ENCODE measurements at regions not wholly inside any gene's neighbourhood (a gene's known extent, or its start where the extent isn't known, plus 50 kb on each side); places are given as distances from the start of the nearest gene placed in this dataset.

DNA sequence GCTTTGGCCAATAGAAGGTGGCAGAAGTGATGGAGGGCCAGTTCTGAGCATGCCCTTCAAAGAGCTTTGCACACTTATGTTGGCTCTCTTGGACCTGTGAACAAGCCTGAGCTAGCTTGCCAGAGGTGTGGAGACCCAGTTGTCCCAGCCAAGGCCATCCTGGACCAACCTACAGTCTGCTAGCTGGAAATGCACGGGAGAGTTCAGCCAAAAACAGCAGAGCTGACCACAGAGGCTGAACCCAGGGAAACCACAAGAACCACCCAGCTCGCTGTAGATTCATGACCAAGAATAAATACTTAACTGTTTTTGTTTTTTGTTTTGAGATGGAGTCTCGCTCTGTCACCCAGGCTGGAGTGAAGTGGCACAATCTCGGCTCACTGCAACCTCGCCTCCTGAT lies 65.4 kb upstream of the HAND1 start:
- TF ChIP-seq POLR2A (IDR thresholded peaks at IDR 0.05) = no peak
- TF ChIP-seq, protein P1, sequence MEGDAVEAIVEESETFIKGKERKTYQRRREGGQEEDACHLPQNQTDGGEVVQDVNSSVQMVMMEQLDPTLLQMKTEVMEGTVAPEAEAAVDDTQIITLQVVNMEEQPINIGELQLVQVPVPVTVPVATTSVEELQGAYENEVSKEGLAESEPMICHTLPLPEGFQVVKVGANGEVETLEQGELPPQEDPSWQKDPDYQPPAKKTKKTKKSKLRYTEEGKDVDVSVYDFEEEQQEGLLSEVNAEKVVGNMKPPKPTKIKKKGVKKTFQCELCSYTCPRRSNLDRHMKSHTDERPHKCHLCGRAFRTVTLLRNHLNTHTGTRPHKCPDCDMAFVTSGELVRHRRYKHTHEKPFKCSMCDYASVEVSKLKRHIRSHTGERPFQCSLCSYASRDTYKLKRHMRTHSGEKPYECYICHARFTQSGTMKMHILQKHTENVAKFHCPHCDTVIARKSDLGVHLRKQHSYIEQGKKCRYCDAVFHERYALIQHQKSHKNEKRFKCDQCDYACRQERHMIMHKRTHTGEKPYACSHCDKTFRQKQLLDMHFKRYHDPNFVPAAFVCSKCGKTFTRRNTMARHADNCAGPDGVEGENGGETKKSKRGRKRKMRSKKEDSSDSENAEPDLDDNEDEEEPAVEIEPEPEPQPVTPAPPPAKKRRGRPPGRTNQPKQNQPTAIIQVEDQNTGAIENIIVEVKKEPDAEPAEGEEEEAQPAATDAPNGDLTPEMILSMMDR (IDR thresholded peaks at IDR 0.05) = no peak

Data from esophagus squamous epithelium (tissue), 4 donors.